ENCODE measurements at regions not wholly inside any gene's neighbourhood (a gene's known extent, or its start where the extent isn't known, plus 50 kb on each side); places are given as distances from the start of the nearest gene placed in this dataset.

GRCh38 chr15:47383801-47384200 lies 333.5 kb upstream of the SEMA6D start:
- H3K36me3 Mint-ChIP-seq (ENCODE audit: low read depth), result no peaks in the 10 kb centered on the region
- no peaks in the 10 kb centered on the region for H3K9me3 Mint-ChIP-seq
- no peak for DNase-seq (ENCODE audit: low read depth, low spot score)
- no peak overlapping the region for H3K27ac Mint-ChIP-seq (ENCODE audit: unreplicated experiment)
- no peak overlapping the region for H3K4me3 Mint-ChIP-seq
- H3K27me3 Mint-ChIP-seq (ENCODE audit: low read depth), result no peaks in the 10 kb centered on the region
- no peak for TF ChIP-seq CTCF (conservative IDR thresholded peaks at IDR 0.05)
- peaks cover 13% of the 10 kb centered on the region for H3K4me1 Mint-ChIP-seq

GRCh38 chr15:47384341-47384740 lies 333.0 kb upstream of the SEMA6D start:
- no peak overlapping the region for H3K27ac Mint-ChIP-seq (ENCODE audit: unreplicated experiment)
- H3K4me3 Mint-ChIP-seq, result no peak overlapping the region
- no peaks in the 10 kb centered on the region for H3K36me3 Mint-ChIP-seq (ENCODE audit: low read depth)
- no peak for DNase-seq (ENCODE audit: low read depth, low spot score)
- H3K9me3 Mint-ChIP-seq, result no peaks in the 10 kb centered on the region
- H3K27me3 Mint-ChIP-seq (ENCODE audit: low read depth), result no peaks in the 10 kb centered on the region
- no peak for TF ChIP-seq CTCF (conservative IDR thresholded peaks at IDR 0.05)
- H3K4me1 Mint-ChIP-seq, result peaks cover 13% of the 10 kb centered on the region

GRCh38 chr15:47384776-47385175 lies 332.5 kb upstream of the SEMA6D start:
- no peak for DNase-seq (ENCODE audit: low read depth, low spot score)

GRCh38 chr15:47386459-47386858 lies 330.8 kb upstream of the SEMA6D start:
- no peak for TF ChIP-seq CTCF (conservative IDR thresholded peaks at IDR 0.05)
- H3K4me3 Mint-ChIP-seq, result no peak overlapping the region
- no peaks in the 10 kb centered on the region for H3K9me3 Mint-ChIP-seq
- DNase-seq (ENCODE audit: low read depth, low spot score), result no peak
- H3K27ac Mint-ChIP-seq (ENCODE audit: unreplicated experiment), result no peak overlapping the region
- no peaks in the 10 kb centered on the region for H3K27me3 Mint-ChIP-seq (ENCODE audit: low read depth)
- no peaks in the 10 kb centered on the region for H3K36me3 Mint-ChIP-seq (ENCODE audit: low read depth)
- peaks cover 13% of the 10 kb centered on the region for H3K4me1 Mint-ChIP-seq

More at GRCh38 chr15:47384776-47385175, 332.5 kb upstream of the SEMA6D start:
- Mint-ChIP-seq H3K27me3 (ENCODE audit: low read depth) (no peaks in the 10 kb centered on the region), H3K36me3 (ENCODE audit: low read depth) (no peaks in the 10 kb centered on the region), H3K27ac (ENCODE audit: unreplicated experiment) (no peak overlapping the region), H3K4me1 (peaks cover 13% of the 10 kb centered on the region), H3K9me3 (no peaks in the 10 kb centered on the region), H3K4me3 (no peak overlapping the region)
- no peak for TF ChIP-seq CTCF (conservative IDR thresholded peaks at IDR 0.05)

GRCh38 chr15:47388299-47388698 lies 329.0 kb upstream of the SEMA6D start:
- Mint-ChIP-seq H3K9me3 (no peaks in the 10 kb centered on the region), H3K4me1 (peaks cover 13% of the 10 kb centered on the region), H3K4me3 (no peak overlapping the region), H3K27me3 (ENCODE audit: low read depth) (no peaks in the 10 kb centered on the region), H3K27ac (ENCODE audit: unreplicated experiment) (no peak overlapping the region), H3K36me3 (ENCODE audit: low read depth) (no peaks in the 10 kb centered on the region)
- DNase-seq (ENCODE audit: low read depth, low spot score), result no peak
- TF ChIP-seq CTCF (conservative IDR thresholded peaks at IDR 0.05), result no peak
